Glutamatergic neuron (in vitro differentiated cells): ENCODE measurements at regions not wholly inside any gene's neighbourhood (a gene's known extent, or its start where the extent isn't known, plus 50 kb on each side); places are given as distances from the start of the nearest gene placed in this dataset.

Source experiments
- DNase-seq: peaks from one replicate; pipeline ENCODE4 v3.0.0; 2022
- H3K27ac Mint-ChIP-seq: one replicate; pipeline ENCODE4 v1.8.0; 2020; ENCODE audit warnings: mild to moderate bottlenecking, mixed read lengths, inconsistent platforms; ENCODE audit not compliant: unreplicated experiment
- H3K27me3 Mint-ChIP-seq: one replicate; pipeline ENCODE4 v1.8.0; 2020; ENCODE audit warnings: mild to moderate bottlenecking, moderate library complexity, mixed read lengths, inconsistent platforms; ENCODE audit not compliant: unreplicated experiment
- H3K36me3 Mint-ChIP-seq: one replicate; pipeline ENCODE4 v1.8.0; 2020; ENCODE audit warnings: mild to moderate bottlenecking, mixed read lengths, inconsistent platforms; ENCODE audit not compliant: unreplicated experiment
- H3K4me1 Mint-ChIP-seq: one replicate; pipeline ENCODE4 v1.8.0; 2020; ENCODE audit warnings: mild to moderate bottlenecking, low read depth, mixed read lengths, inconsistent platforms; ENCODE audit not compliant: unreplicated experiment
- H3K4me3 Mint-ChIP-seq: one replicate; pipeline ENCODE4 v1.8.0; 2020; ENCODE audit warnings: mild to moderate bottlenecking, mixed read lengths, inconsistent platforms; ENCODE audit not compliant: unreplicated experiment
- H3K9me3 Mint-ChIP-seq: one replicate; pipeline ENCODE4 v1.8.0; 2020; ENCODE audit warnings: mild to moderate bottlenecking, moderate library complexity, mixed read lengths, inconsistent platforms; ENCODE audit not compliant: unreplicated experiment
- CTCF ChIP-seq: fragments of 200-600 bp; sonication (generic); IDR thresholded peaks from one replicate; pipeline ENCODE4 v1.5.0; 2021; ENCODE audit not compliant: partially characterized antibody, unreplicated experiment

GRCh38 chr3:177916461-177916860 lies 619.8 kb upstream of the KCNMB2 start:
- Mint-ChIP-seq H3K9me3 (peaks cover 3% of the 10 kb centered on the region), H3K27me3 (no peaks in the 10 kb centered on the region), H3K4me1 (no peaks in the 10 kb centered on the region), H3K27ac (no peak overlapping the region), H3K4me3 (no peak overlapping the region), H3K36me3 (peaks cover 6% of the 10 kb centered on the region)
- no peak for TF ChIP-seq CTCF
- DNase-seq: no peak

- H3K4me3 Mint-ChIP-seq: no peak overlapping the region
- no peak overlapping the region for H3K27ac Mint-ChIP-seq
- TF ChIP-seq CTCF: no peak
- H3K36me3 Mint-ChIP-seq: peaks cover 5% of the 10 kb centered on the region
- no peaks in the 10 kb centered on the region for H3K27me3 Mint-ChIP-seq
- H3K4me1 Mint-ChIP-seq: no peaks in the 10 kb centered on the region
- DNase-seq: no peak
- no peaks in the 10 kb centered on the region for H3K9me3 Mint-ChIP-seq
These were observed 618.9 kb upstream of the KCNMB2 start for GRCh38 chr3:177917234-177917861.

DNA sequence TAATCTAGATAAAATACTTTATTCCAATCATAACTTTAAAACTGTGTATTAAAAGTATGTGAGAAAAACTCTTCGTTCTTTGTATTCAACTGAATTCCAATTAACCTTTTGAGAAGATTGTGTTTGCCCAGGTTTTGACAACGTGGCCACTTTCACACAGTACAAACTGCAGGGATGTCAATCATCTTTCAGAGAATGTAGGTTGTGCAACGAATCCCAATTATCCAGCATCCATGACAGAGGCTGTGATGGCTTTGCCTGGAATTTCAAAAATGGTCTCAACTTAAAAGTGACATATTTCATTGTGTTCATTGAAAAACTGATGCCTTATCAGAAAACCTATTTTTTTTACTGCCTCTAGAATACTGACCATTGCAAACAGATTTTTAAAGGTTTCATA lies 615.1 kb upstream of the KCNMB2 start:
- peaks cover 4% of the 10 kb centered on the region for H3K36me3 Mint-ChIP-seq
- H3K4me1 Mint-ChIP-seq: no peaks in the 10 kb centered on the region
- no peaks in the 10 kb centered on the region for H3K27me3 Mint-ChIP-seq
- H3K27ac Mint-ChIP-seq: no peak overlapping the region
- no peaks in the 10 kb centered on the region for H3K9me3 Mint-ChIP-seq
- no peak for TF ChIP-seq CTCF
- DNase-seq: no peak
- H3K4me3 Mint-ChIP-seq: no peak overlapping the region

GRCh38 chr3:177924261-177924660 lies 612.0 kb upstream of the KCNMB2 start:
- DNase-seq: no peak
- H3K9me3 Mint-ChIP-seq: no peaks in the 10 kb centered on the region
- H3K4me3 Mint-ChIP-seq: no peak overlapping the region
- no peaks in the 10 kb centered on the region for H3K27me3 Mint-ChIP-seq
- H3K4me1 Mint-ChIP-seq: no peaks in the 10 kb centered on the region
- no peak for TF ChIP-seq CTCF
- H3K27ac Mint-ChIP-seq: no peak overlapping the region
- H3K36me3 Mint-ChIP-seq: peaks cover 4% of the 10 kb centered on the region

- H3K4me1 Mint-ChIP-seq: peaks cover 5% of the 10 kb centered on the region
- no peak overlapping the region for H3K27ac Mint-ChIP-seq
- DNase-seq: no peak
- no peaks in the 10 kb centered on the region for H3K27me3 Mint-ChIP-seq
- H3K36me3 Mint-ChIP-seq: peaks cover 2% of the 10 kb centered on the region
- no peaks in the 10 kb centered on the region for H3K9me3 Mint-ChIP-seq
- H3K4me3 Mint-ChIP-seq: no peak overlapping the region
- TF ChIP-seq CTCF: no peak
These were observed 607.9 kb upstream of the KCNMB2 start for GRCh38 chr3:177928172-177928873.
